Prostate gland (tissue), 2 donors: ENCODE measurements at regions not wholly inside any gene's neighbourhood (a gene's known extent, or its start where the extent isn't known, plus 50 kb on each side); places are given as distances from the start of the nearest gene placed in this dataset.

ENCODE experiments used
- CTCF ChIP-seq, 4 experiments: fragments of 200-600 bp in 2 of 4; fragments of 450-650 bp in 2 of 4; sonication (generic) in 2 of 4; IDR thresholded peaks; 1 replicate in 3 of 4; 2 replicates in 1 of 4; pipeline ENCODE4 v1.5.1; 2016 to 2019; ENCODE audit warnings: antibody characterized with exemption in 4 of 4, mild to moderate bottlenecking in 2 of 4, moderate library complexity in 2 of 4
- POLR2A ChIP-seq: fragments of 450-650 bp; IDR thresholded peaks from one replicate; pipeline ENCODE4 v1.6.1; 2016; ENCODE audit warnings: antibody characterized with exemption, mild to moderate bottlenecking
- POLR2AphosphoS5 ChIP-seq: sonication (generic); formaldehyde crosslinking; IDR thresholded peaks from one replicate; pipeline ENCODE4 v1.6.1; 2017; ENCODE audit warnings: antibody characterized with exemption

GRCh38 chr4:119706804-119707203 is 78.2 kb upstream of the PDE5A start:
- no peak for TF ChIP-seq CTCF (IDR thresholded peaks at IDR 0.05)
- TF ChIP-seq POLR2A, result no peak
- TF ChIP-seq POLR2AphosphoS5, result no peak
